GM18499 (cell line): ENCODE measurements at regions not wholly inside any gene's neighbourhood (a gene's known extent, or its start where the extent isn't known, plus 50 kb on each side); places are given as distances from the start of the nearest gene placed in this dataset.
A peak's percentile ranks its signal among the peaks of the same experiment; 100 is the strongest.

Source experiments
- ATAC-seq: cut with Tn5 transposase; IDR thresholded peaks from one replicate; pipeline ENCODE4 v1.9.1; 2021; ENCODE audit warnings: moderate number of reproducible peaks; ENCODE audit not compliant: insufficient read depth, unreplicated experiment

DNA sequence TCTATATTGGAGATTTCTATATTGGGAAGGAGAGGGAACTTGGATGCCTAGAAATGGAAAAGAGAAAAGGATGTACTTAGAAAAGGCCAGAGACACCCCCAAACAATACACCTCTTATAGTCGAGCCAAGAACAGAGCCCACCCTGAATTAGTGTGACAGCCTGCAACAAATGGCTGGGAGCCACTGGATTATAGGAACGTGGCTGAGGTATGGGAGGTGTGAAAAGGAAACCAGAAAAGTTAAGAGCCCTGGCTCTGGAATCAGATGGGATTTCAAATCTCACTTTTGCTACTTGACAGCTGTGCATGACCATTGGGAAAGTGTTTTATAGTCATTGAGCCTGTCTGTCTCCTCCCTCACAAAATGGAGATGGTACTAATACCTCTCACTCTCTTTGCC, 394.0 kb downstream of the ZNF521 start:
- ATAC-seq: no peak

DNA sequence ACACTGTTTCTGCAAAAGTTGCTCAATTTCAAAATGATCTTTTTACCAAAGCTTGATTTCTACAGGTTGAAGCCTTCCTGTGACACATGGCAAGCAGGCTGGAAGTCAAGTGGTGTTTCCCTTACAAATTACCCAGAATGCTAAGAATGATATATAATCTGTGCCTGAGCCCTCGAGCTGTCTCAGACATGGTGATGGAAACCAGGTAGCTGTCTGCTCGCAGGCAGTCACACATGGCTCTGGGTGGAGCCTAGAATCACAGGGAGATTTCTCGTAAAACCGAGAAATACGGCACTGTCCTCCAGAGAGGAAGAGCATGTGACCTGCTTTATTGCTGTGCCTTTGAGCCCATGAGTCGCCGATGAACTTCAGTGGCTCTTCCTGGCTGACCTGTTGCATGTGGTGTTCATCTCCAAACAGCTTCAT, 392.9 kb downstream of the ZNF521 start:
- no peak for ATAC-seq

DNA sequence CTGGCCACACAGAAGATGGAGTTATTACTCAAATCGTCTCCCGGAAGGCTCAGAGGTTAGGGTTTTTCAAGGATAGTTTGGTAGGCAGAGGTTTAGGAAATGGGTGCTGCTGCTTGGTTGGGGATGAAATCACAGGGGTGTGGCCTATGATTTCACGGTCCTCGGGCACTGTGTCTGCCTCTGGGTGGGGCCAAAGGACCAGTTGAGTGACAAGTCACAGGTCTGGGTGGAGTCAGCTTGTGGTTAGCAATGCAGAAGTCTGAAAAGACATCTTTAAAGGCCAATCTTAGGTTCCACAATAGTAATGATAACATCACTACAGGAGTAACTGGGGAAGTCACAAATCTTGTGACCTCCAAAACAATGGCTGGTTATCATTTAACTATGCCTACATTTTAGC, 387.8 kb downstream of the ZNF521 start:
- peak; percentile 81 for ATAC-seq

DNA sequence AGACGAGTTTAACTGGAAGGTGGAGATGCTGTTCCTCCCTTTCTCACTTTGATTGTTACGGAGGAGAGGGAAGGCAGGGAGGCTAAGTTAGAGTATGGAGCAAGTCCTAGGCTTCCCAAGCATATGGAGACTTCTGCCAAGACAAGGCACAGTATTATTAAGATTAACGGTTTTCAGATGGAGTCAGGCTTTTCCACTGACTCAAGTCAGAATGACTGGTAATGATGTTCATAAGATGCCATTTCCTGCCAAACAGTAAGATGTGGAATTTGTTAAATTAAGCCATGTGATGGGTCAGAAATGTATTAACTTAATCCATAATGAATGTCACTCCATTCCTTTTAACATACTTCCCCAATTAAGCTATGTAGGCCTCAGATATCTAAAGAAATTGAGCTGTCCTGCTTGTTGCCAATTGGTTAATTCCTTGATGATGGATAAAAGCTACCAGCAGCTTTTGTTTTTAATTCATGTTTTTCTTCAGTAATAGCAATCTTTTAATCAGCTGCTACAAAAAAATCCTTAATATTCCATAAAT, 383.7 kb downstream of the ZNF521 start:
- ATAC-seq: no peak

DNA sequence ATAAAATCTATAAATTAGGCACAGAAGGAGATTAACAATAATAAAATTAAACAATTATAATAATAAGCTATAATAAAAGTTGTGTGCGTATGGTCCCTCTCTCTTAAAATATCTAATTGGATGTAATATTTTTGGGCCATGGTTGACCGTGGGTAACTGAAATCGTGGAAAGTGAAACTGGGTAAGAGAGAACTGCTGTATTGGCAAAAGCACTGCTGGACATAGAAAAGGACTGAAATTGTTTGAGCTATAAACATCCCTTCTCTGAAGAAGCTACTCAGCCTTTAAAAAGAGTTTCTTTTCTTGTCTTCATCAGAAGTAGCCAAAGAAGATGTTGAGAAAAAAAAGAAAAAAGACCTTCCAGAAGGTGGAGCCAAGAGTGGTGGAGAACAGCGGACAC, 379.4 kb downstream of the ZNF521 start:
- no peak for ATAC-seq

DNA sequence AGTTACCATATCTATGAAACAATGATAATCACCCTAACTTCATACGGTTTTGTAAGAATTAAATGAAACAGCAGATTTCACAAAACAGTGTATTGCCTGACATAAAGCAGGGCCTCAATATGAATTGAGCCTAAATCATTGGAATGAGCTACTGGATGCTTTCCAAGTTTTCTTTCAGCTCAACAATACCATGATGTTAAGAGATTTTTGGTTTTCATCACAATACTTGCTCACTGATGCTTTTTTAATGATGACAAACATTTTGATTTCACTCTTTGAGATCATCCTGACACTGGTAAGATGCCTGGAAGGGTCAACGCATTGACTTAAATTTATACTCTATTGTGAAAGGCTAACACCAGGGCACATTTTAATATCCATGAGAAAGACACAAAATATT, 377.5 kb downstream of the ZNF521 start:
- ATAC-seq: no peak

DNA sequence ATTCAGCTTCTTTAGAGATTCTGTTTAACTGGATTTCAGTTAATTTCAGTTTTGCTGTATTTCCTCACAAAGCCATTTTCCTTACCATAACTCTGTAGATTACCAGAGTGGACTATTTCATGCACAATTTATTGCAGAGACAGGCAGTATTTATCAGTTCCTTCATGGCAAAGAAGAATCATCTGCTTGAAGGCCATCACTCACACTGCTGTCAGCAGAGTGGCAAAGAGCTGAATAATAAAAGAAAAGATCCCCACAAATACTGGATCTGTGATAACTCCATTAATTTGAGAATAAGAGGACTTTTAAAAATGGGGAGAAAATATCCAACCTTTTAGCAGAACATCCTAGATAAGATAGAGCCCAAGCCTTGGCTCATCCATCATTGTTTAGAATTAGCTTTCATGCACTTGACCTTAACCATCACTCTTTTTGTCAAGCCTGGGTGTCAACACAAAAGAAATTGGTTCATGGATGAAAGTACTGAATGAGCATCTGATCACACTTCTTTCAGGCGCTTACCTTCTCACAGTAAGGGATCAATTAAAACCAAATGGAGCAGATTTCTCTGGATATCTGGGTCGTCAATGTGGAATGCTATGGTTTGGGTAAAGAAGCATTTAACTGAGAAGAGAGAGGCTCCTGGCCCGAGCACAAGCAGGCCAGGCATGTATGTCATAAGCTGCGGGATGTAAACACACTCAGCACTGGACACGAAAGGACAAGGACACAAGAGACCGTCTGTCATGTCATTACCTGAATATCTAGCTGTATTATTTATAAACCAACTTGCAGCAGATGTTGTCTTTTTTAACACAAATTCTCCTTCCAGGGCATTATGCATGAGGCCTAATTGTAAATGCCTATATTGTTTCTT, 376.2 kb downstream of the ZNF521 start:
- ATAC-seq: no peak

DNA sequence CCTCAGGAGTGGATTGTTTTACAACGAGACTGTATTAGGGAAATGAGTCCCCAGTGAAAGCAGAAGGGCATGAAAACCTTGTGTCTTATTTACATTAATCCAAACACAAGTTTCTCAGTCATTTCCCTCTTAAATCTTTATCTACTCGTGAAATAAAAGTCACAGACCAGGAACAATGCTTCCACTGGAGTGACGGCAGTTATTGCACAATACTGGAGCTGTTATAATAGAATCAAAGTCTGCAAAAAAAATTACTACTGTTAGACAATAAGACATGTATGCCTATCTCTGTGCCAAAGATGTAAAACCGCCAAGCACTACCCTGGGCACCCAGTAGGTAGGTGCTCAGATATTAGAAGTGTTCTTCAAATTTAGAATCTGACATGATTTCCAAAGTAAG, 375.5 kb downstream of the ZNF521 start:
- no peak for ATAC-seq

DNA sequence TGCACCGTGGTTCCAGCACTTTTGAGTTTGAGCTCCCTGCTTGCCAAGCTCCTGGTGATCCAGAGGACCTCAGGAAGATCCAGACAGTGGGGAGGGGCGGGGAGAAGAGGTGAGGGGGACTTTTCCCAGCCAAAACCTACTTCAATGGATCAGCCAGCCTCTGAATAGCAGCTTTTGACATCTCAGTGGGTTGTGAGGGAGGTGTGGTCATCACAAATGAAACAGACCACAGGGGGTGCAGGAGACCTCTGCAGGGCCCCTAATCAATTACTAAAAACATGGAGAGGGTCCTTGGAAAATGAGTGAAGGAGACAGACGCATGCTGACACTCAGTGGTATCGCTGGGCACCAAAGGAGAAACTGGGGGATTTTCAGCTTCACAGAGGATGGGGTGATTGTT, 372.7 kb downstream of the ZNF521 start:
- ATAC-seq: no peak

DNA sequence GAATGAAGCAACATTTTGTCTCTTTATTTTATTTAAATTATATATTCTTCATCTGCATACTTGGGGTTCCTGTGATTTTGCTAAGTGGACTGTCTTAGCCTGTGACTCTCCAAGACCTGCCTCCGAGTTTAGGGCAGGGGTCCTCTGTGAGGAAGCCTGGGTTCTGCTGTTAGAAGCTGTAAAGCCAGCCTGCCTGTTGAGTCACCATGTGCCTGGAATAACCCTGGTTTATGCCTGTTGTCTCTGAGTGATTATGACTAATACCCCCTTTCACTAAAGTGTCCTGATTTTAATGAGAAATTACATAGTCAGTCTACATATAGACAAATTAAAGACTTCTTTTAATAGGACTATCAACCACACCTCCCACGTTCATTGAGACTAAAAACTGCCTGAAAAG, 369.1 kb downstream of the ZNF521 start:
- ATAC-seq: no peak

DNA sequence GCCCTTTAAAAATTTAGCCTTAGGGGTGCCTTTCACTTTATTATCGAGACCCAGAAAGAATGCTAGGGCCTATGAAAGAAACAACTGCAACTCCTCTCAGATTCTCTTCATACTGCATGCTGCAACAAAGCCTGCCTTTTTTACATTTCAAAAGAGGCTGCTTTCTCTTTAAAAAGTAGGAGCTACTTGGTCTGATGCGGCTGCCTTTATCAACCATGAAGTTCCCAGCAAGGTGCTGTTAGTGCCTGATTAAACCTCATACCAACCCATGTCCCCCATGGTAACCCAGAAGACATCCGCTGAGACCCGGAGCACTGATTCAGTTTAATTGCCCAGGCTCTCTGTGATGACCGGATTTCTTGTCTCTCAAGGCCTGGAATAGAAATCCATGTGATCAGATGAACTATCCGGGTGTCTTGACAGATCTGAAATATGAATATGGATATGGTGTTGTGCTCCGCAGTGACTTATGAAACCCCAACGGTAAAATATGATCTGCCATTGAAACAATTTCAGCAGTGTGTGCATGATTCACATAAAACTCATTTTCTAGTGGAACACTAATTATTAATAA, 368.3 kb downstream of the ZNF521 start:
- no peak for ATAC-seq

DNA sequence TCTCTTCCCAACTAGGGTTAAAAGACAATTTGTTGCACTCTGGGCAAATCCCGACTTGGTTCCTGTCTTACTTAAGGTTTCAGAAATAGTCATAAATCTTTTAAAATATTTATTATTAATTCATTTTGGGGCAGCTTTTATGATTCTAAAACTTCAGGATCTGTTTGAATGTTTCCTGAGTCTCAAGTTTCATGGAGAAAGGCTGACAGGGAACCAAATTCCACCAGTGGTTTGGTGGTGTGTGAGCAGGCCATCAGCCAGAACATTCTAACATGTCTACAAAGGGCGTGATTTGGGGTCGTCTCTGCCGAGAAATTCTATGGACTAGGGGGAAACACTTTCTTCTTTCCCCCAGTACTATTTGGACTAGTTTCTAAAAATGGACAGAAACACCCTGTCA, 366.4 kb downstream of the ZNF521 start:
- ATAC-seq: no peak

DNA sequence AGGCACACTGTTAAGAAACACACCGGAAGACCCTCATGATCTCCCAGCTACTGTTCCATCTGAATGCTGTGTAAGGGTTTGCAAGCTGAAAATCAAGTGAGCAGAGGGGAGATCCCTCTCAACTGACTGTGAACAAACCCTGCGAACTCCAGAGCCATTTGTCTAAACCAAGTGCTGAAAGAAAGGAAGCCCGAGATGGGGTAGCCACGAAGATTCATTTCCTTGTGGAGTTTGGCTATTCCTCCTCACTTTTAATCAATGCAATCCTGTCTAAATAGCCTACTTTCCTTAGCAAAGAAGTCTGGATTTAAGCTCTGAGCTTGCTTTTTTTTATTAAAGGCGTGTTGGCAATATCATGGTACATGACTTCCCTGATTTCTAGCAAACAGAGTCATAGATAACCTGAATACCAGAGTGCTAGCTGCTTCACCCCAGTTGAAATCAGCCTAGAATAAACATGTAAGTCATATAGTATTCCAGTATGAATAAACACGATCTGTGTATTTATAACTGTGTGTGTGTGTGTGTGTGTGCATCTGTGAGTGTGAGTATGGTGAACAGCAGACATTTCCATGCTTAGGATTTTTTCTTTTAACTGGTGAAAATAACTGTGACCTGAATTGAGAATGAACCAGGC, 365.2 kb downstream of the ZNF521 start:
- ATAC-seq: no peak

DNA sequence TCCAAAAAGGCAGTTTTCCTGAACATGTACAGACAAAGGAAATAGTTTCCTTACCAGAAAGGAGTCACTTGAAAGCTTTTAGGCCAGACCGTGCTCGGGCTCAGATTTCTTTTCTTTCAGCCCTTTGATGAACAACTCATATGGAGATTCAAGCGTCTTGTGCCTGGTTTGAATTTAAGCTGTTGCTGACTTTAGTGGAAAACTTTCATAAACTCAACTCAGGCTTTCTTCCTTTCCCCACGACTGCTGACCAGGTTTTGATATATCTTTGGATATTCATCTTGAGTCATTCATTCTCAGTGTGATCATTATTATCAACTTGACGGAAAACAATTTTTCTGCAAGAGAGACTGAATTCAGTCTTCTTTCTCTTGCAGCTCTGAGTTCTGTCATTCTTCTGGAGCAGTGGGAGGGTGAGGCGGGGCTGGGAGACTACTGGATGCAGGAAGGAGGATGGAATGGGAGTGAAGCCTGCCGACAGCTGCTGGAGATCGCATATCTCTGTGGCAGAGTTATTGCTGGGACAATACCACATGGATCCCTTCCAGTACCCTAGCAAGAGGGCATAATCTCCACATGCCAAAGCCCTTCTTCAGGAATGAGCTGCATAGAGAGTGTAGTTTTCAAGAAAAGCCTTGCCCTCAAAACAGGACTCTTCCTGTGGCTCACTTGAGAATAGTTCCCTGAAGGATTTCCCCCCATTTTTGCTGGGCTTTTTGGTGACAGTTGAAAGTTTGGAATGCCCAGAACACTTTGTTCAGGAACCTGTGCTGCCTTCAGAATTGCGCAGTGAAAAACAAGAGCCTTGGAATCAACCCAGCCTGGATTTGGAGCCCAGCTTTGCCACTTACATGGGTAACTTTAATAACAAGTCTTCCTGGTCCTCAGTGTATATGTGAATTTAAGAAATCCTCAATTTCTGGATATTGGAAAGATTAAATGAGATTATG, 364.4 kb downstream of the ZNF521 start:
- no peak for ATAC-seq

DNA sequence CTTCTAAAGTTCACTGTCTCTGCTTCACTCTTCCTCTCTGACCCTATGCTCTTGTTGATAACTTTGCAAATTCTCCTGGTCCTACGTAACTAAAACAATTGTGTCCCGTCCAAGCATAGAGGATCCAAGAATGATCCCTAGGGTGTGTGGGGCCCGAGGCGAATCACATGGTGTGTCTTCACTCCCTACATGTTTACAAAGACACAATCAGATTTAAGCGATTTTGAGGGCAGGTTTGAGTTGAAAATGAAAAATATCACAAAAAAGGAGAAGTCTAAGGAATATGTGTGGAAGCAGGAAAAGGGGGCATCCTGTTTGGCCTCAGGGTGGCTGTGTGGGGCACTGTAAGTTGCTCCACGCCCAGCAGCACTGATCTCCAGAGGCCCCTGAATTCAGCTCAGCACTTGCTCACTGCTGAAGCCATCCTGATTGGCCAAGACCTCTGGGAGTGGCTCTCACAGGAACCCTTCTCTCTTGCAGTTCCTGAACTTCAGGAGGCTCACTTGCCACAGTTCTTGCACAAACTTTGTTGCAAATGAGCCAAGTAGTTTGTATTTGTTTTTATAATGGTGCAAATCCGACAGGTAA, 363.6 kb downstream of the ZNF521 start:
- no peak for ATAC-seq

DNA sequence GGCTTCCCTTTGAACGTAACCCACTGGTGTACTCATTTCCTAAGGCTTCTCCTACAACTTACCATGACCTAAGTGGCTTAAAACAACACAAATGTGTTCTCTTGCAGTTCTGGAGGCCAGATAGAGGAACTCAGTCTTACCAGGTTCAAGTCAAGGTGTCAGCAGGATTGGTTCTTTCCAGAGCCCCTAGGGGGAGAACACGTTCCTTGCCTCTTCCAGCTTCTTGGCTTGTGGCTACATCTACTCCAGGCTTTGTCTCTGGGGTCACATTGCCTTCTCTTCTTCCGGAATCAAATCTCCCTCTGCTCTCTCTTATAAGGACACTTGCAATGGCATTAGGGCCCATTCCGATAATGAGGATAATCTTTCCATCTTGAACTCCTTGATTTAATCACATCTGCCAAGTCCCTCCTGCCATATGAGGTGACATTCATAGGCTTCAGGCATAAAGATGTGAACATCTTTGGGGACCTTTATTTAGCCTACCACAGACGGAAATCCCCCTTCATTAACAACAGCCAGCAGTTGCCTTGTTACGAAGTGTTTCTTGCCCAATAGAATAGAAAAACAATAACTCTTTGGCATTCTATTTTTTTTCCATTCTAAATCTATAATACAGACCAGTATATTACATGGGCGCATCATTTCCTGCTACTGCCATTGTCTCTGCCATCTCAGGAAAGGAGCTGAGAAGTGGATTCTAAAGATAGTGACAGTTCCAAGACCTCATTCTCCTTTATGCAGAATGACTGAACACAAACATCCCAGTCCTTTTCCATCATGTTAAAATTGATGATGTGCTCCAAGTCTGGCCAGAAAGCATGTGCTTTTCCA, 362.0 kb downstream of the ZNF521 start:
- ATAC-seq: no peak

DNA sequence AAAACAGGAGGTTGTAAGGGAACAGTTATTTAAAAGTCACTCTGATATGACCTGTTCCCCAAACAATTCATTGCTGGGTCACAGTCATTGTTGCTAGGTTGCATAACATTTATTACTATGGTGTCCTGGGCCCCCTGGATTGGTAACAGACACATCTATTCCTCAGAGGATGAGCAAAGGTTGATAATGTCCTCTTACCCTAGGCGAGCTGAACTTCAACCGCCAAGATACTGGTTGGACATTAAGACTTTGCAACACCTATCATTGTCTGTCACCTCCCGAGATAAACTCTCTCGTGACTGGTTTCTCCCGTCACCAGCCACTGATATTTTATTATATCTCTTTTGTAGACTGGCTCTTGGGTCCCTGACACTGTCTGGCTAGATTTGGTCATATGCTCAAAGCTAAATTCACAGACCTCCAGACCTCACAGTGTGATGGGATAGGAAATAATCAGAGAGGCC, 361.3 kb downstream of the ZNF521 start:
- no peak for ATAC-seq

DNA sequence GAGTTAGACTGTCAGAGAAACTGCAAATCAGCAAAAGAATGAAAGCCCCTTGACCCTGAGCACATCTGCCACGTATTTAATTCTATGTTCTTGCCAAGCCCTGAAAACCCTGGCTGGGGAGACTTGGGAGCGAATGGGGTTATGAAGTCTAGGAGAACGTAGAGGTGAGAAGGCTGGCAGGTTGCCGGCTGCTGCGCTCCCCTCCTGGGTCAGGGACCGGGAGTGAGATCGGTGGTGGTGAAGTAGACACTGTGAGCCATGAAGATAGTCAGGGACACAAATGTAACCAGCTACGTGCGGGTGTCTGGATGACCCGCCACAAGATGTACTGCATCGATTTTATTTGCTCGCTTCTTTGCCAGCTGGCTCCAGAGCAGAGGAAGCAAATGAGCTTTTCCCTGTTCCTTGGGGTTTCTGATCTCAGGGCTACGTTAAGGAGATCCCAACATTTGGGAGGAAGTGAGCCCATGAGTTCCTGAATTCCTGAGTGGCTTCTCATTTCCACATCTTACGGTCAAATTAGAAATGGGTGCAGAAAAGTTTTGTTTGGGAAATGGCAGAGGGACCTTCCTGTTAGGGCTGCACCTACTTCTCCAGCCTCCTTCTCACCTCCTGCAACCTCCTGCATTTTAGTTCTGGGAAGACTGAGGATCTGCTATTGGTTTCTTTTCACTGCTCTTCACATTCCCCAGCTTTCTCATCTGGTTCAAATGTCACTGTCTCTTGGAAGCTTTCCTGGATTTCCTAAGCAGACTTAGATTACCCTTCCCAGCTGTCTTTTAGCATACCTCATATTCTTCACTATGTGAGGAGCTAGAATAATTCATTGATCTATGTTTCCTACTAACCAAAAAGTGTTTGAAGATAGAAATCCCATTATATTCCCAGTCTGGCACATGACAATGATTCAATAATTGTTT, 360.6 kb downstream of the ZNF521 start:
- ATAC-seq: no peak
